Adrenal gland (tissue), 9 donors: ENCODE measurements at regions not wholly inside any gene's neighbourhood (a gene's known extent, or its start where the extent isn't known, plus 50 kb on each side); places are given as distances from the start of the nearest gene placed in this dataset.

Experiments used
- DNase-seq, 7 donors: peaks; one replicate each; pipeline ENCODE4 v3.0.0-alpha.2; 2019 to 2020
- H3K27ac ChIP-seq, 5 donors: fragments of 200-600 bp; sonication (generic) in 4 of 5; 1 replicate in 3 of 5; 2 replicates in 2 of 5; pipeline versions ENCODE4 v1.5.1 to v1.8.0; 2016 to 2020; ENCODE audit warnings: mild to moderate bottlenecking in 1 of 5
- H3K27me3 ChIP-seq: fragments of 200-600 bp; 2 replicates; pipeline ENCODE4 v1.8.0; 2021
- H3K36me3 ChIP-seq, 2 donors: fragments of 200-600 bp; replicated peaks in 1 of 2; 1 replicate in 1 of 2; 2 replicates in 1 of 2; pipeline versions ENCODE4 v1.5.1 to v1.8.0; 2018 to 2022
- H3K4me1 ChIP-seq, 2 donors: fragments of 200-600 bp; replicated peaks in 1 of 2; 1 replicate in 1 of 2; 2 replicates in 1 of 2; pipeline versions ENCODE4 v1.5.1 to v1.8.0; 2018 to 2021
- H3K4me3 ChIP-seq, 4 donors: fragments of 200-600 bp; sonication (generic) in 3 of 4; one replicate each; pipeline ENCODE4 v1.5.1; 2016 to 2018
- H3K9me3 ChIP-seq, 3 donors: fragments of 200-600 bp; sonication (generic) in 1 of 3; replicated peaks in 1 of 3; 1 replicate in 2 of 3; 2 replicates in 1 of 3; pipeline versions ENCODE4 v1.5.1 to v1.8.0; 2016 to 2021
- POLR2A ChIP-seq, 2 donors: fragments of 450-650 bp; IDR thresholded peaks; one replicate each; pipeline ENCODE4 v1.6.1; 2017; ENCODE audit warnings: antibody characterized with exemption in 2 of 2, mild to moderate bottlenecking in 2 of 2, moderate library complexity in 1 of 2
- WGBS, 4 donors: extraction: QIAGEN DNeasy Blood & Tissue Kit in 2 of 4; methylation state at CpG; one replicate each; pipeline versions ENCODE4 v1.1.5 to v1.1.7; 2013 to 2017; 5-methylcytosine and 5-hydroxymethylcytosine counted together
- intact Hi-C, 2 donors: fragments of 100-400 bp; cut with DNase I; formaldehyde crosslinking; loops; one replicate each; pipeline versions ENCODE4 v1.14.1 to v1.15.0; 2022 to 2023
- TF ChIP-seq, protein P1 (sequence below), 6 experiments: fragments of 450-650 bp in 4 of 6; fragments of 200-600 bp in 2 of 6; sonication (generic) in 1 of 6; IDR thresholded peaks; 1 replicate in 5 of 6; 2 replicates in 1 of 6; pipeline versions ENCODE4 v1.5.1 to v1.8.0; 2016 to 2021; ENCODE audit warnings: antibody characterized with exemption in 6 of 6, mild to moderate bottlenecking in 2 of 6, moderate library complexity in 1 of 6
- donor health status: healthy with polysubstance abuse.
- donor health status: Bipolar disorder and iron deficiency.
- donor health status: DM: yes; HTN: yes; CAD: no.
- donor health status: DM: no; HTN: no; CAD: no.
- donor health status: DM: no; HTN: no; CAD: no.

DNA sequence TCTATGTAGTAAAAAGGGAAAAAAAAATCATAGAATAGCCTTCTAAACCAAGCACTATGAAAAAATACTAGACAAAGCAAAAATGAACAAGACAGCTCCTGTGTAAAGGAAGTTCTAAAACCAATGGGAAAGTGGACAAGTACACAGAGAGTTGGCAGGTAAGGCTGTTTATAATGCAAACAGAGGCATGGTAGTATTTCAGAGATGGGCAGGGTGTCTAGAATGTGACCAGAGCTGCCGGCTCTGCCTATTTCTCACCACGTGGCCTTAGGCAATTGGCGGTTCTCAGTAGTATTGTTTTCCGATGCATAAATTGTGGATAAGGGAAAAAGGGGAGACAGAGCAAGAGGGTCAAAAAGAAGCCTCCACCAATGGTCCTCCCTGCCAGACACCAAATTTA lies 173.6 kb downstream of the ANKRD30B start:
- H3K27me3 ChIP-seq: no peaks in the 10 kb centered on the region
- H3K9me3 ChIP-seq: no peaks in the 10 kb centered on the region
- H3K4me3 ChIP-seq: no peak overlapping the region
- no peak for DNase-seq
- H3K27ac ChIP-seq: no peak overlapping the region
- H3K4me1 ChIP-seq: no peaks in the 10 kb centered on the region
- WGBS, 4 donors: 64 to 89% (median 85%) methylated on average over 4 of the region's 4 CpGs
- H3K36me3 ChIP-seq: no peaks in the 10 kb centered on the region
- TF ChIP-seq POLR2A (IDR thresholded peaks at IDR 0.05): no peak
- TF ChIP-seq, protein P1, sequence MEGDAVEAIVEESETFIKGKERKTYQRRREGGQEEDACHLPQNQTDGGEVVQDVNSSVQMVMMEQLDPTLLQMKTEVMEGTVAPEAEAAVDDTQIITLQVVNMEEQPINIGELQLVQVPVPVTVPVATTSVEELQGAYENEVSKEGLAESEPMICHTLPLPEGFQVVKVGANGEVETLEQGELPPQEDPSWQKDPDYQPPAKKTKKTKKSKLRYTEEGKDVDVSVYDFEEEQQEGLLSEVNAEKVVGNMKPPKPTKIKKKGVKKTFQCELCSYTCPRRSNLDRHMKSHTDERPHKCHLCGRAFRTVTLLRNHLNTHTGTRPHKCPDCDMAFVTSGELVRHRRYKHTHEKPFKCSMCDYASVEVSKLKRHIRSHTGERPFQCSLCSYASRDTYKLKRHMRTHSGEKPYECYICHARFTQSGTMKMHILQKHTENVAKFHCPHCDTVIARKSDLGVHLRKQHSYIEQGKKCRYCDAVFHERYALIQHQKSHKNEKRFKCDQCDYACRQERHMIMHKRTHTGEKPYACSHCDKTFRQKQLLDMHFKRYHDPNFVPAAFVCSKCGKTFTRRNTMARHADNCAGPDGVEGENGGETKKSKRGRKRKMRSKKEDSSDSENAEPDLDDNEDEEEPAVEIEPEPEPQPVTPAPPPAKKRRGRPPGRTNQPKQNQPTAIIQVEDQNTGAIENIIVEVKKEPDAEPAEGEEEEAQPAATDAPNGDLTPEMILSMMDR (IDR thresholded peaks at IDR 0.05): no peak
- intact Hi-C loops: no loop called here

DNA sequence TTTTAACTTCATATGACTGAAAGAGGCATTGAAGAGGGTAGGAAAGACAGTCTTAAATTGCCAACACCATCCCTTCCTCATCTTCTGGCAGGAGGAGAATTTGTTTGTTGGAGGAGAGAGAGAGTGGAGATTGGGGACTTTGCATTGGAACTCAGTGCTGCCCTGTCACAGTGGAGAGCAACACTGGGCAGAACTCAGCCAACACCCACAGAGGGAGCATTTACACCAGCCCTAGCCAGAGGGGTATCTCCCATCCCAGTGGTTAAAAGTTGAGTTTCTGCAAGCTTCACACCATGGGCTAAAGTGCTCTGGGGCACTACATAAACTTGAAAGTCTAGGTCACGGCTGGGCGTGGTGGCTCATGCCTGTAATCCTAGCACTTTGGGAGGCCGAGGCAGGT lies 174.1 kb downstream of the ANKRD30B start:
- intact Hi-C loops: no loop called here
- Histone ChIP-seq H3K27ac (no peak overlapping the region), H3K36me3 (no peaks in the 10 kb centered on the region), H3K4me1 (no peaks in the 10 kb centered on the region), H3K9me3 (no peaks in the 10 kb centered on the region), H3K4me3 (no peak overlapping the region), H3K27me3 (no peaks in the 10 kb centered on the region)
- 80 to 93% (median 91%) methylated on average over 2 to 3 of the region's 3 CpGs for WGBS, 4 donors
- no peak for TF ChIP-seq POLR2A (IDR thresholded peaks at IDR 0.05)
- TF ChIP-seq, protein P1 (IDR thresholded peaks at IDR 0.05): no peak
- DNase-seq: no peak

DNA sequence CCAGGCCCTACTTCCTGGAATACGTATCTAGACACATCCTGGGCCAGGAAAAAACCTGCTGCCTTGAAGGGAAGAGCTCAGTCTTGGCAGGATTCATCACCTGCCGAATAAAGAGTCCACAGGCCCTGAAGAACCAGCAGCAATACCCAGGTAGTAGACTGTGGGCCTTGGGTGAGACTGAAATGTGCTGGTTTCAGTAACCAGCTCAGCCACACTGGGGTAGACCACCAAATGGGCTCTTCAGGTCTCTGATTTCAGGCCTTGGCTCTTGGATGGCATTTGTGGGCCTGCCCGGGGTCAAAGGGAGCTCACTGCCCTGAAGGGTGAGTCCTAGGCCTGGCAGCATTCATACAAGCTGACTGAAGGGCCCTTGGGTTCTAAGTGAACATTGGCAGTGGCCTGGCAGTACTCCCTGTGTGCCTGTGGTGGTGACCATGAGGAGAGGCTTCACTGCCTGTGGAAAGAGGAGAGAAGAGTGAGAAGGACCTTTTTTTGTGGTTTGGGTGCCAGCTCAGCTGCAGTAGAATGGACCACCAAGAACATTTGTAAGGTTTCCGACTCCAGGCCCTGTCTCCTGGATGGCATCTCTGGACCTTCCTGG lies 175.1 kb downstream of the ANKRD30B start:
- no peak for DNase-seq
- TF ChIP-seq, protein P1 (IDR thresholded peaks at IDR 0.05): no peak
- TF ChIP-seq POLR2A (IDR thresholded peaks at IDR 0.05): no peak
- H3K4me3 ChIP-seq: no peak overlapping the region
- no peak overlapping the region for H3K27ac ChIP-seq
- no peaks in the 10 kb centered on the region for H3K4me1 ChIP-seq
- WGBS, 4 donors: 57 to 76% (median 64%) methylated on average over 4 of the region's 4 CpGs
- H3K27me3 ChIP-seq: no peaks in the 10 kb centered on the region
- no peaks in the 10 kb centered on the region for H3K9me3 ChIP-seq
- no peaks in the 10 kb centered on the region for H3K36me3 ChIP-seq
- intact Hi-C loops: no loop called here

DNA sequence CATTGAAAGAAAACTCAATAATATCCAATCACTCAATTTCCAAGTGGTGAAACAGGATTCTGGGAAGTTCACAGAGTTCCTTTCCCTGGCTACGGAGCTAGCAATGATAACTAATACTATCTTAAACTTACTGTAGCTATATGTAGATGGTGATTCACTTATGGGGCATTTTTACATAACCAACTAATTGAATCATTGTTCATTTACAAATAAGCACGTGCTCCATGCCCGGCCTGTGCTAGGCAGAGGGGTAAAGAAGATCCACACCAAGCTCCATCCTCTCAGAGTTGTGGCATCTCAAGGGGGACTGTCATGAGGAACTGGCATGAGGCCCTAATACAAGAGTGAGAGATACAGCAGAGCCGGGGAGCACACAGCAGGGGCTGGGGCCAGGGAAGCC lies 176.3 kb downstream of the ANKRD30B start:
- no peaks in the 10 kb centered on the region for H3K9me3 ChIP-seq
- TF ChIP-seq POLR2A (IDR thresholded peaks at IDR 0.05): no peak
- TF ChIP-seq, protein P1 (IDR thresholded peaks at IDR 0.05): no peak
- 73 to 88% (median 84%) methylated on average over 4 of the region's 4 CpGs for WGBS, 4 donors
- no peak overlapping the region for H3K4me3 ChIP-seq
- intact Hi-C loops: no loop called here
- no peaks in the 10 kb centered on the region for H3K36me3 ChIP-seq
- no peak for DNase-seq
- no peak overlapping the region for H3K27ac ChIP-seq
- H3K4me1 ChIP-seq: no peaks in the 10 kb centered on the region
- H3K27me3 ChIP-seq: no peaks in the 10 kb centered on the region
